ENCODE measurements at regions not wholly inside any gene's neighbourhood (a gene's known extent, or its start where the extent isn't known, plus 50 kb on each side); places are given as distances from the start of the nearest gene placed in this dataset.

- TF ChIP-seq, protein P1, sequence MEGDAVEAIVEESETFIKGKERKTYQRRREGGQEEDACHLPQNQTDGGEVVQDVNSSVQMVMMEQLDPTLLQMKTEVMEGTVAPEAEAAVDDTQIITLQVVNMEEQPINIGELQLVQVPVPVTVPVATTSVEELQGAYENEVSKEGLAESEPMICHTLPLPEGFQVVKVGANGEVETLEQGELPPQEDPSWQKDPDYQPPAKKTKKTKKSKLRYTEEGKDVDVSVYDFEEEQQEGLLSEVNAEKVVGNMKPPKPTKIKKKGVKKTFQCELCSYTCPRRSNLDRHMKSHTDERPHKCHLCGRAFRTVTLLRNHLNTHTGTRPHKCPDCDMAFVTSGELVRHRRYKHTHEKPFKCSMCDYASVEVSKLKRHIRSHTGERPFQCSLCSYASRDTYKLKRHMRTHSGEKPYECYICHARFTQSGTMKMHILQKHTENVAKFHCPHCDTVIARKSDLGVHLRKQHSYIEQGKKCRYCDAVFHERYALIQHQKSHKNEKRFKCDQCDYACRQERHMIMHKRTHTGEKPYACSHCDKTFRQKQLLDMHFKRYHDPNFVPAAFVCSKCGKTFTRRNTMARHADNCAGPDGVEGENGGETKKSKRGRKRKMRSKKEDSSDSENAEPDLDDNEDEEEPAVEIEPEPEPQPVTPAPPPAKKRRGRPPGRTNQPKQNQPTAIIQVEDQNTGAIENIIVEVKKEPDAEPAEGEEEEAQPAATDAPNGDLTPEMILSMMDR (IDR thresholded peaks at IDR 0.05; ENCODE audit: low read depth, low read length), result no peak
- TF ChIP-seq POLR2A (IDR thresholded peaks at IDR 0.05; ENCODE audit: extremely low read depth, insufficient read length) (no peak), MYC (IDR thresholded peaks at IDR 0.05; ENCODE audit: low read depth, low read length) (no peak)
Measured at GRCh38 chr2:154934213-154934612, 235.7 kb downstream of the KCNJ3 start.

Data from NB4 (cell line).